ENCODE measurements at regions not wholly inside any gene's neighbourhood (a gene's known extent, or its start where the extent isn't known, plus 50 kb on each side); places are given as distances from the start of the nearest gene placed in this dataset.
"Not testable (repeated sequence)": the region's sequence is repeated elsewhere in the genome, so short reads cannot be mapped to it uniquely, and the experiment has no call there.

DNA sequence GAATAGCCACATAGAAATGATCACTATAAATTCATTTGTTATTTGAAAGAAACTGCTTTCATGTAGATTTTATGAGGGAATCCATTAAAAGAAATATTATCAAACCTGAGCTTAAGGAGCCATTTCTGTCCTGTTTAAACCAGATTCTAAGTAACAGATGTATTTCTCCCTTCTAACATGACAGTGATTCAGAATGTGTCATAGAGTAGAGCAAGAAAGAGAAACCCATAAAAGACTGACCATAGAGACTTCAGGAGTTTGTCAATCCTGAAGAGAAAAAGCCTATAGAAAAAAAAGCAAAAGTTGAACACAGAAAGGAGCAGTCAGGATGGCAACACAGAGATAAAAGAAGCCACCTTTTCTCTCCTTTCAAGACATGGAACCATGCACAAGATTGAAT is 390.6 kb downstream of the PRIM2 start:
- not testable (repeated sequence) for H3K4me3 Mint-ChIP-seq, H3K9me3 Mint-ChIP-seq, ATAC-seq, H3K27me3 Mint-ChIP-seq, H3K36me3 Mint-ChIP-seq, H3K4me1 Mint-ChIP-seq, H3K27ac Mint-ChIP-seq

DNA sequence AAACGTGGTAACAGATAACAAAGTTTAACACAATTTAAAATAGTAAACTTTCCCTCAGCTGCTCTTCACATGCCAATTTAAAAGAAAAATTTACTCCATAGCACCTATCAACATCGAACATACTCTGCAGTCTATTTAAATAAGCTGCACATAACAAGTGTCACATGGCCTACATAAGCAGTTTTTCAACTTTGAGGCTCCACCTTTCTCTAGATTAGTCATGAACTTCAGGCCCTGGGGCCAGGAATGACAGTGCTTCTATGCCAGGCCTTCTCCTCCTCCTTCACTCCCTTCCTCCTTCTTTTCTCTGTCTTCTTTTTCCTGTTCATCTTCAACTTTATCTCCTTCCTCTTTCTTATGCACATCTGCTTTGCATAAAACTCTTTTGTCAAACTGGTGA is 405.1 kb downstream of the PRIM2 start:
- H3K9me3 Mint-ChIP-seq, H3K36me3 Mint-ChIP-seq, ATAC-seq, H3K4me3 Mint-ChIP-seq, H3K4me1 Mint-ChIP-seq, H3K27ac Mint-ChIP-seq, H3K27me3 Mint-ChIP-seq: not testable (repeated sequence)

DNA sequence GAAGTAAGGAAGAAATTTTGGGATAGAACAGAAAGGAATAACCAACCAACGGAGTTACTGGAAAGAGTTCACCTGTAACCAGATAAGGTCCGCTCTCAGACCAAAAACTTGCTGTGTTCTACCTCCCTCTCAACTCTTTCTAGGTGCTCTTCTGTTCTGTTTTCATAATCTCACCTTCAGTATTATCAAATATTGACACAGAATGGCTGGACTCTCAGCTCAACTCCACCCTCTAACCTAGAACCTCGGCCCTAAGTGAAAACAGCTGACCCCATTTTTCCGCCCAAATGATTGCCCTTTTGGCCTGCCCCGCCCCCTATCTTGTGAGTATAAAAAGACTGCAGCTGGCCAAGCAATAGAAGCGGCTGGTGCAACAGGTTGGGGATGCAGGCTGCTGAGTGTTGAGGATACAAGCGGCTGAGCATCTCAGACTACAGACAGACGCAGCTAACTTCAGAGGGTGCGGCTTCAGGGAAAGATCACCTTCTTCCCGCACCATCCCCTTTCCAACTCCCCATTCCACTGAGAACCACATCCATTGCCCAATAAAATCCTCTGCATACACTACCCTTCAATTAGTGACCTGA is 406.5 kb downstream of the PRIM2 start:
- not testable (repeated sequence) for H3K36me3 Mint-ChIP-seq, H3K4me3 Mint-ChIP-seq, H3K4me1 Mint-ChIP-seq, H3K27me3 Mint-ChIP-seq, ATAC-seq, H3K27ac Mint-ChIP-seq, H3K9me3 Mint-ChIP-seq

DNA sequence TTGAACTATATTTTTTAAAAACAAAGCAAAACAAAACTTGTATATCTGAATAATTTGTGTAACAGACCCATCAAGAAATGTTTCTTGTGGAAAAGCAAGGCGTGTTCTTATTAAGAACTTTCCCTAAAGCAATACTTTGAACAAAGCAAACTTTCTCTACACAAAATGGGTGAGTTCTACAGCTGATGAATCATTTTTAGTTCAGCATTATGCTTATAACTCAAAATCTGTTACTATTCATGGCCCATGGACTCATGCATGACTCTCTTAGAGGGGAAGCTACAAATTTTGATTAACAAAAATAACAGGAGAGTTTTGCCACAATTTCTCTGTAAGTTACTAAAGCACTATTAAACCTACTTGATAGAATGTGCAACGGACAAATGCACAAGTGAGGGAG is 412.0 kb downstream of the PRIM2 start:
- not testable (repeated sequence) for H3K27me3 Mint-ChIP-seq, ATAC-seq, H3K27ac Mint-ChIP-seq, H3K36me3 Mint-ChIP-seq, H3K4me1 Mint-ChIP-seq, H3K4me3 Mint-ChIP-seq, H3K9me3 Mint-ChIP-seq

DNA sequence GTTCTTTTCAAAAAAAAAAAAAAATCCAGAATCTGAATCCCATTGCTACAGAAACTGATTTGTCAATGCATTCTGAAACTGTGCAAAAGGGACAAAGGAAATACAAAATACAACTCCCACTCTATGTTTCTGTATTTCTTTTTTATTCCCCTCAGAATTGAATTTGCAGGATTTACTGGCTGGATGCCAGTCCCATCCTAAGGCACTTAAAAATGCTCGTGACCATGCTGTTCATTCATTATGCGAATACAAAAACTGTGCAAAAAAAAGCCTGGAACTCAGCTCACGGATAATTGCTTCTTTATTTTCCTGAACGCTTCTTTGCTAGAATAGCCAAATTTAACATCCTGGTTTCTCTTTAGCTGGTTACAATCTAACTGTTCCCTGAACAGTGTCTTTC is 413.3 kb downstream of the PRIM2 start:
- H3K27ac Mint-ChIP-seq, H3K4me1 Mint-ChIP-seq, H3K9me3 Mint-ChIP-seq, H3K36me3 Mint-ChIP-seq, H3K27me3 Mint-ChIP-seq, ATAC-seq, H3K4me3 Mint-ChIP-seq: not testable (repeated sequence)

DNA sequence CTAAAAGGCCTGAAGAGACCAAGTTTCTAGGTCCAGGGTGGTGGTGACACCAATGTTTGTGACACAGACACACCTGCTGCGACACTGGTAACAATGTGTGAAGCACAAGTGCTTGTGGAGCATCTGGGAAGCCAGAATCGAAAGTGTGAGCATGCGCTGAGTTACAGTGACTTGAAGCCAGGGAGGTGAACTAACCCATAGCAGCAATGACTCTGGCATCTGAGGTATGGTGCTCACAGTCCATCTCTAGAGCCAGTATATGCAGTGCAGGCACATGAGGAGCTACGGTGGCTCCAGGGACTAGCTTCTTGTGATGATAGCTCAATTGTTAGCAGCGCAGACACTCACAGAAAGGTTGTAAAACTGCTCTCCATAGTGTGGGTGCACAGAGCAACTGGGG is 430.3 kb downstream of the PRIM2 start:
- H3K36me3 Mint-ChIP-seq, H3K4me3 Mint-ChIP-seq, H3K27ac Mint-ChIP-seq, H3K4me1 Mint-ChIP-seq, H3K9me3 Mint-ChIP-seq, H3K27me3 Mint-ChIP-seq: not testable (repeated sequence)
- peak; percentile 31 for ATAC-seq

DNA sequence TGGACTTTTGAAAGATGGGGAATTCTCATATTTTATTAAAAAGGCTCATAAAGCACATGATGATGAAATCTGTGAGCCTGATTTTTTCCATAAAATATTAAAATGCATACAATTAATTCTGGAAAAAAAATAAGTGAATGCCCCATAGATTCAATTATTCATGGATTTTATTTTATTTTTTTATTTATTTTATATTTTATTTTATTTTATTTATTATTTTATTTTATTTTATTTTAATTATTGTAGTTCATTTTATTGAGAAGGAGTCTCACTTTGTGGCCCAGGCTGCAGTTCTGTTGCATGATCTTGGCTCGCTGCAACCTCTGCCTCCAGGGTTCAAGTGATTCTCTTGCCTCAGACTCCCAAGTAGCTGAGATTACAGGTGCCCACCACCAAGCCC is 442.4 kb downstream of the PRIM2 start:
- not testable (repeated sequence) for ATAC-seq, H3K27ac Mint-ChIP-seq, H3K4me1 Mint-ChIP-seq, H3K4me3 Mint-ChIP-seq, H3K9me3 Mint-ChIP-seq, H3K36me3 Mint-ChIP-seq
- H3K27me3 Mint-ChIP-seq: peaks cover 10% of the 10 kb centered on the region

DNA sequence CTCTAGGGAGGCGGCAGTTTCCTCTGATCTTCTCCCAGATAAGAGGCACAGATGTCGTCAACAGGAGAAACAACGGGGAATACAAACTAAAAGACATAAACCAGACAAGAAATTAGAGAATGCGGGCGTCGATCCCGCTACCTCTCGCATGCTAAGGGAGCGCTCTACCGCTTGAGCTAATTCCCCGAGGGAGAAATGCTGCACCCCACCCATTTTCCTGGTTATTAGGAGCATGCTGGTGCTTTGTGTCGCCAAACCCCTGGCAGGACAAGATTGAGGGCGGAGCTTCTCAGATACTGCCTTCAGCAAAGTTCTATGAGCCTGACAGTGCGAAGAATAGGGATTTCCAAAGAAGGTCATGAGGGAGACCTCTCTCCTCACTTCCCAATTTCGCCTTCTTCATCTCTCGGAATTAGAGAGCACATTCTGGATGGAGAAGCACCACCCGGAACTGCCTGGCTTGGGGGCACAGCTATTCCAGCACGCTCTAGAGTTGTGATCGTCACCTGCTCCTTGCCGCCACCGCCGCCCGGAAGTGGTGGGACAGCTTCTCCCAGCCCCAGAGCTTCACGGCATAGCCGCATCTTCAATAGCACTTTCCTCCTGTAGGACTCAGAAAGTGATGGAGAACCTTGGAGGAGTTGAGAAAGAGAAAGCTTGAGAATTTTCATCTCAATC is 475.4 kb downstream of the PRIM2 start:
- H3K27ac Mint-ChIP-seq, H3K4me3 Mint-ChIP-seq, H3K4me1 Mint-ChIP-seq, H3K9me3 Mint-ChIP-seq, ATAC-seq, H3K36me3 Mint-ChIP-seq: not testable (repeated sequence)
- H3K27me3 Mint-ChIP-seq: peaks cover 17% of the 10 kb centered on the region

DNA sequence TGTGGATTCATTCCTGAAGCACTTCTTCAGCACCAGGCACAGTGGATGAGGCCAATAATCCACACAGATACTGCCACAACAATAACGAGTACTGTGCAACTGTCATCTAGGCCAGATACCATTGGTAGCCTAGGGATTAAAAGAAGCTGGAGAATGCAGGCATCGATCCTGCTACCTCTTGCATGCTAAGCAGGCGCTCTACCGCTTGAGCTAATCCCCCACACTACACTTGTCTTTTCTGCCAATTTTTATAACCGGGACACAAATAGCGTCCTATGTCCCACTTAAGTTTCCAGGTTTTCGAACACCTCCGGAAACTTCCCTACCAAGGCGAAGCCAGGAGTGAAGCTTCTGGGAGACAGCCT is 475.9 kb downstream of the PRIM2 start:
- not testable (repeated sequence) for H3K36me3 Mint-ChIP-seq, H3K4me1 Mint-ChIP-seq, H3K9me3 Mint-ChIP-seq, H3K4me3 Mint-ChIP-seq, ATAC-seq, H3K27ac Mint-ChIP-seq
- H3K27me3 Mint-ChIP-seq: peaks cover 17% of the 10 kb centered on the region

DNA sequence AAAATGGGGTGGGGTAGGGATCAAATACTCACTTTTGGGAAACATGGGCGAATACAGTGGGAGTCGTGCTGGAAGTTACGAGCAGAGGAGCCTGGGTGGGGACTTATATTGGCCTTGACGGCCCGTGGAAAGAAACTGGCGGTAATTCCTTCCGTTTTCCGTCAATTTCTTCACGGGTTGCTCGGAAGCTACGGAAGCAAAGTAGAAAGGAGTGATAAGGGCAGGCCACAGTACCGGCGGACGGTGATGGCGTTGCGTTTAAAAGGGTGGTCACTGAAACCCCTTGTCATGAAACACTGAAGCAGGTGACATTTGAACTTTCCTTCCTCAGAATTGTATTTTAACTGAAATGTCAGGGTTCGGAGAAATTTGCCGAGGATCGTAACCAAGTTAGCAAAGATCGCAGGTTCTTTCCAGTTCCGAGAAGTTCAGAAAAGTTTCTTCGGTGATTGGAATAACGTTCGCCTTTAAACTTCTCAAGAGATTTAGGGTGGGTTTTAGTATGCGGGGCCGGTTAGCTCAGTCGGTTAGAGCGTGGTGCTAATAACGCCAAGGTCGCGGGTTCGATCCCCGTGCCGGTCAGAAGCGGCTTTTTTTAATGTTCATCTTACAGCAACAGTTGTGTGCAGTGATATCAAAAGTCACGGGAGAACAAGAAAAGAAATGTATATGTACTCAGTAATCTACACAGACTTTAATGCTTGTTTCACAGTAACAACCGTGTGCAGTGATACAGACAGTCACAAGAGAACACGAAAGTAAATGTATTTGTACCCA is 482.5 kb downstream of the PRIM2 start:
- ATAC-seq, H3K4me1 Mint-ChIP-seq, H3K27ac Mint-ChIP-seq, H3K36me3 Mint-ChIP-seq, H3K4me3 Mint-ChIP-seq, H3K9me3 Mint-ChIP-seq: not testable (repeated sequence)
- H3K27me3 Mint-ChIP-seq: peaks cover 18% of the 10 kb centered on the region

DNA sequence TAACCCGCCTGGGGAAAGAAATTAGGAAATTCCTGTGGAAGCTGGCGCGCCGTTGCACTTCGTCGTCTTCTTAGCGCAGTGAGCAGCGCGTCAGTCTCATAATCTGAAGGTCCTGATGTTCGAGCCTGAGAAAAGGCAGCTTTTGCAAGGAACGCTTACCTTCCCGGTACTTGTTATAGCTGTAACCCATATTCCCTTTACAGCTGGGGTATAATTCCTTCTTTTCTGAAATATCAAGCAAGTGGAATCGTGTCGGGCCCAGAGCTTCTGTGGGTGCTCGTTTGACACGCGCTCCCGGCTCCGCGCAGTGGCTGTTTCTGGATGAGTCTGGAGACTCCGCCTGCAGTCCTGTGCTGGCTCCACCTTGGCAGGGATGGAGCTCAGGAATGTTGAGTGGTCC is 491.2 kb downstream of the PRIM2 start:
- not testable (repeated sequence) for H3K27ac Mint-ChIP-seq, ATAC-seq, H3K36me3 Mint-ChIP-seq, H3K4me1 Mint-ChIP-seq, H3K9me3 Mint-ChIP-seq, H3K4me3 Mint-ChIP-seq
- peaks cover 70% of the 10 kb centered on the region for H3K27me3 Mint-ChIP-seq

DNA sequence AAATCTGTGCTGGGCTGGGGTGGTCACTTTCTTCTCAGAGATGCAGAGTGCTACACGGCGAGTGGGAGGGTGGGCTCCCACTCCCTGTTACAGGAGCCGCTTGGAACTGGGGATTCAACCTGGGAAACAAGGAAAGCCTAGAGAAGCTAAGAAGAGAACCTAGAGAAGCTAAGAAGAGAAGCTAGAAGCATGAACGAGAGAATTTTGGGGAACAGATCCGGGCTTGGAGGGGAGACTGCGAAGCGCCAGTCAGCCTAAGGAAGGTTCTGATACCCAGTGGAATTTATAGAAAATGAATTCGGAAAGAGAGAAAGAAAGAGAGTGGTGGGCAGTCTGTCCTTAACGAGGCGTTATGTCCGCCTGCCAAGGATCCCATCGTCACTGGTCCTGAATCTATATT is 492.0 kb downstream of the PRIM2 start:
- H3K4me1 Mint-ChIP-seq, H3K9me3 Mint-ChIP-seq, H3K36me3 Mint-ChIP-seq, H3K27ac Mint-ChIP-seq, ATAC-seq, H3K4me3 Mint-ChIP-seq: not testable (repeated sequence)
- H3K27me3 Mint-ChIP-seq: peaks cover 75% of the 10 kb centered on the region

DNA sequence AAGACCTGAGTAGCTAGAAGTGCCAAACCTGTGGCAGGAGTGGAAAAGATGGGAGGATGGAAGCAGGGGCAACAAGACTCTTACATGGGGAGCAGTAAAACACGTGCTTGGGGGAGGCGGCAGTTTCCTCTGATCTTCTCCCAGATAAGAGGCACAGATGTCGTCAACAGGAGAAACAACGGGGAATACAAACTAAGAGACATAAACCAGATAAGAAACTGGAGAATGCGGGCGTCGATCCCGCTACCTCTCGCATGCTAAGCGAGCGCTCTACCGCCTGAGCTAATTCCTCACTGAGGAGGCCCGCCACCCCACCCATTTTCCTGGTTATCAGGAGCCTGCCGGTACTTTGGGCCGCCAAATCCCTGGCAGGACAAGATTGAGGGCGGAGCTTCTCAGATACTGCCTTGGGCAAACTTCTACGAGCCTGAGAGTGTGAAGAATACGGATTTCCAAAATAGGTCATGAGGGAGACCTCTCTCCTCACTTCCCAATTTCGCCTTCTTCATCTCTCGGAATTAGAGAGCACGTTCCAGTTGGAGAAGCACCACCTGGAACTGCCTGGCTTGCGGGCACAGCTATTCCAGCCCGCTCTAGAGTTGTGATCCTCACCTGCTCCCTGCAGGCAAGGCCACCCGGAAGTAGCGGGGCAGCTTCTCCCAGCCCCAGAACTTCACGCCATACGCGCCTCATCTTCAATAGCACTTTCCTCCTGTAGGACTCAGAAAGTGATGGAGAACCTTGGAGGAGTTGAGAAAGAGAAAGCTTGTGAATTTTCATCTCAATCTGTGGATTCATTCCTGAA is 496.0 kb downstream of the PRIM2 start:
- H3K27me3 Mint-ChIP-seq: peaks cover 52% of the 10 kb centered on the region
- not testable (repeated sequence) for H3K9me3 Mint-ChIP-seq, H3K36me3 Mint-ChIP-seq, ATAC-seq, H3K4me3 Mint-ChIP-seq, H3K27ac Mint-ChIP-seq, H3K4me1 Mint-ChIP-seq

DNA sequence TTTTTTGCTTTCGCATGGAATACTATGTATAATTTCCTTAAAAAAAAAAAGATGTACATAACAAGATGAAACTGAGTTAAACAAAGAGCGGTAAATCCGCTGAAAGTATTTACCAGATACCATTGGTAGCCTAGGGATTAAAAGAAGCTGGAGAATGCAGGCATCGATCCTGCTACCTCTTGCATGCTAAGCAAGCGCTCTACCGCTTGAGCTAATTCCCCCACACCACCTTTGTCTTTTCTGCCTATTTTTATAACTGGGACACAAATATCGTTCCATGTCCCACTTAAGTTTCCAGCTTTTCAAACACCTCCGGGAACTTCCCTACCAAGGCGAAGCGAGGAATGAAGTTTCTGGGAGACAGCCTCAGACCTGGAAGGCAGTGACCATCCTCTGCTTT is 498.4 kb downstream of the PRIM2 start:
- not testable (repeated sequence) for H3K9me3 Mint-ChIP-seq, H3K36me3 Mint-ChIP-seq, H3K27ac Mint-ChIP-seq, H3K4me1 Mint-ChIP-seq, ATAC-seq, H3K4me3 Mint-ChIP-seq
- H3K27me3 Mint-ChIP-seq: peaks cover 31% of the 10 kb centered on the region

DNA sequence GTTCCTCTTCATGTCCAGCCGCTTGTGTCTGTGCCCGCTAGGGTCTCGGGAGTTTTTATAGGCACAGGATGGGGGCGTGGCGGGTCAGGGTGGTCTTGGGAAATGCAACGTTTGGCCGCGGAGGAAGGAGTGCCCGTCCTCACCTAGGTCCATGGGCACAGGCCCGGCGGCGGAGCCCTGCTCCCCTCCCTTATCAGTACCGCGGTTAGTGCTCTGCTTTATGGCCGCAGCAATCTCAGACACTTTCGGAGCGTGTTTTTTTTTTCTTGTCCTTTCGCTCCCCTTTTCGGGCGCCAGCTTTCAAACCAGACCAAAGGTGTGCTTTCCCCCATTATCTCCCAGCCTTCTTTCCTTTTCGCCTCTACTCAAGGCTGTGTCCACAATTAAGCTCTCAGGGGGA is 503.9 kb downstream of the PRIM2 start:
- H3K9me3 Mint-ChIP-seq, H3K4me3 Mint-ChIP-seq, H3K27ac Mint-ChIP-seq, H3K36me3 Mint-ChIP-seq, ATAC-seq, H3K4me1 Mint-ChIP-seq: not testable (repeated sequence)
- peaks cover 28% of the 10 kb centered on the region for H3K27me3 Mint-ChIP-seq

DNA sequence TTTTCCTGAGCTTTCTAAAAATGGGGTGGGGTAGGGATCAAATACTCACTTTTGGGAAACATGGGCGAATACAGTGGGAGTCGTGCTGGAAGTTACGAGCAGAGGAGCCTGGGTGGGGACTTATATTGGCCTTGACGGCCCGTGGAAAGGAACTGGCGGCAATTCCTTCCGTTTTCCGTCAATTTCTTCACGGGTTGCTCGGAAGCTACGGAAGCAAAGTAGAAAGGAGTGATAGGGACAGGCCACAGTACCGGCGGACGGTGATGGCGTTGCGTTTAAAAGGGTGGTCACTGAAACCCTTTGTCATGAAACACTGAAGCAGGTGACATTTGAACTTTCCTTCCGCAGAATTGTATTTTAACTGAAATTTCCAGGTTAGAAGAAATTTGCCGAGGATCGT is 505.0 kb downstream of the PRIM2 start:
- not testable (repeated sequence) for H3K36me3 Mint-ChIP-seq, H3K27ac Mint-ChIP-seq, H3K4me1 Mint-ChIP-seq, ATAC-seq, H3K9me3 Mint-ChIP-seq, H3K4me3 Mint-ChIP-seq
- peaks cover 29% of the 10 kb centered on the region for H3K27me3 Mint-ChIP-seq

Data from stimulated activated memory B cell treated with anti-CD40 and anti-IgM and Interleukin-4, amounts not matched to agents 10 μg/mL and 1 μg/mL and 100 μg/mL, for 72 hours (primary cell).